ENCODE measurements at regions not wholly inside any gene's neighbourhood (a gene's known extent, or its start where the extent isn't known, plus 50 kb on each side); places are given as distances from the start of the nearest gene placed in this dataset.

DNA sequence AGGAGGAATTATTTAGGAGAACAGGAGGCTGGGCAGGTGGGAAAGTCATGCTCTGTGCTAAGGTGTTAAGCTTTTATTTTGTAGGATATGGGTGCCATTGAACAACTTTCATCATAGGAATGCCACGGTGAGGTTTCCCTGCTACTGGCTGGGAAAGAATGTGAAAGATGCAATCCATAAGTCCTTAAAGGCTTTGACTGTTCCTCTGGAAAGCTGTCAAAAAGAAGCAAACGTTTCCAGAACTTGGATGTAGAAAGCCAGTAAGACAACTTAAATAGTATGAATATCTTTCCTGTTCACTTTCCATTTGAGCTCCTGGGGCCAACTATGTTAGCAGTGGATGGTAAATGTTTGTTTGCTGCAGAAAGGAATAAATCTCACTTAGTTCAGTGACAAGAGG, 574.4 kb downstream of the RNF144B start:
- TF ChIP-seq, protein P1, sequence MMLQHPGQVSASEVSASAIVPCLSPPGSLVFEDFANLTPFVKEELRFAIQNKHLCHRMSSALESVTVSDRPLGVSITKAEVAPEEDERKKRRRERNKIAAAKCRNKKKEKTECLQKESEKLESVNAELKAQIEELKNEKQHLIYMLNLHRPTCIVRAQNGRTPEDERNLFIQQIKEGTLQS (IDR thresholded peaks at IDR 0.05): no peak
- TF ChIP-seq, protein P2, sequence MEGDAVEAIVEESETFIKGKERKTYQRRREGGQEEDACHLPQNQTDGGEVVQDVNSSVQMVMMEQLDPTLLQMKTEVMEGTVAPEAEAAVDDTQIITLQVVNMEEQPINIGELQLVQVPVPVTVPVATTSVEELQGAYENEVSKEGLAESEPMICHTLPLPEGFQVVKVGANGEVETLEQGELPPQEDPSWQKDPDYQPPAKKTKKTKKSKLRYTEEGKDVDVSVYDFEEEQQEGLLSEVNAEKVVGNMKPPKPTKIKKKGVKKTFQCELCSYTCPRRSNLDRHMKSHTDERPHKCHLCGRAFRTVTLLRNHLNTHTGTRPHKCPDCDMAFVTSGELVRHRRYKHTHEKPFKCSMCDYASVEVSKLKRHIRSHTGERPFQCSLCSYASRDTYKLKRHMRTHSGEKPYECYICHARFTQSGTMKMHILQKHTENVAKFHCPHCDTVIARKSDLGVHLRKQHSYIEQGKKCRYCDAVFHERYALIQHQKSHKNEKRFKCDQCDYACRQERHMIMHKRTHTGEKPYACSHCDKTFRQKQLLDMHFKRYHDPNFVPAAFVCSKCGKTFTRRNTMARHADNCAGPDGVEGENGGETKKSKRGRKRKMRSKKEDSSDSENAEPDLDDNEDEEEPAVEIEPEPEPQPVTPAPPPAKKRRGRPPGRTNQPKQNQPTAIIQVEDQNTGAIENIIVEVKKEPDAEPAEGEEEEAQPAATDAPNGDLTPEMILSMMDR (IDR thresholded peaks at IDR 0.05 in 2 of 3, conservative IDR thresholded peaks at IDR 0.05 in 1 of 3; ENCODE audit: borderline replicate concordance in 1 of 3, insufficient read depth in 1 of 3, low read depth in 2 of 3, low read length in 2 of 3): no peak
- no peak for TF ChIP-seq POLR2A (IDR thresholded peaks at IDR 0.05; ENCODE audit: borderline replicate concordance, extremely low read depth, insufficient read depth, insufficient read length)
- no peak for TF ChIP-seq POLR2AphosphoS5 (IDR thresholded peaks at IDR 0.05; ENCODE audit: low read depth, low read length)
- TF ChIP-seq EZH2 (IDR thresholded peaks at IDR 0.05): no peak
